AG04450 (cell line): ENCODE measurements at regions not wholly inside any gene's neighbourhood (a gene's known extent, or its start where the extent isn't known, plus 50 kb on each side); places are given as distances from the start of the nearest gene placed in this dataset.
"Not testable (repeated sequence)": the region's sequence is repeated elsewhere in the genome, so short reads cannot be mapped to it uniquely, and the experiment has no call there.

ENCODE experiments used
- CTCF ChIA-PET: fragments of 300-600, 350-600 bp; formaldehyde crosslinking; extraction: SDS; loops from one replicate; lab custom pipeline; 2022; ENCODE audit warnings: antibody characterized with exemption, inconsistent platforms; lab: Charles Lee
- POLR2A ChIA-PET: fragments of 350-600 bp; formaldehyde crosslinking; extraction: SDS; loops from one replicate; lab custom pipeline; 2021; ENCODE audit warnings: antibody characterized with exemption, inconsistent platforms; lab: Yijun Ruan, JAX
- DNase-seq: peaks from one replicate; pipeline ENCODE4 v3.0.0-alpha.2; 2011; ENCODE audit warnings: low read depth, low spot score
- H3K27ac ChIP-seq: one replicate; pipeline ENCODE4 v1.5.1; 2012; ENCODE audit warnings: low read depth, low read length, control low read depth
- H3K27me3 ChIP-seq: one replicate; pipeline ENCODE4 v1.6.0; 2012; ENCODE audit warnings: low read length; ENCODE audit not compliant: control insufficient read depth, insufficient read depth
- H3K4me3 ChIP-seq: 2 replicates; pipeline ENCODE4 v1.5.1; 2011; ENCODE audit warnings: mild to moderate bottlenecking, low read depth, low read length, control low read depth
- H3K9me3 ChIP-seq: 2 replicates; pipeline ENCODE4 v1.5.1; 2012; ENCODE audit warnings: low read length; ENCODE audit not compliant: control insufficient read depth, insufficient read depth
- CTCF ChIP-seq: IDR thresholded peaks from 2 replicates; pipeline ENCODE4 v1.5.1; 2011; ENCODE audit warnings: low read depth, low read length, control low read depth, inconsistent platforms

DNA sequence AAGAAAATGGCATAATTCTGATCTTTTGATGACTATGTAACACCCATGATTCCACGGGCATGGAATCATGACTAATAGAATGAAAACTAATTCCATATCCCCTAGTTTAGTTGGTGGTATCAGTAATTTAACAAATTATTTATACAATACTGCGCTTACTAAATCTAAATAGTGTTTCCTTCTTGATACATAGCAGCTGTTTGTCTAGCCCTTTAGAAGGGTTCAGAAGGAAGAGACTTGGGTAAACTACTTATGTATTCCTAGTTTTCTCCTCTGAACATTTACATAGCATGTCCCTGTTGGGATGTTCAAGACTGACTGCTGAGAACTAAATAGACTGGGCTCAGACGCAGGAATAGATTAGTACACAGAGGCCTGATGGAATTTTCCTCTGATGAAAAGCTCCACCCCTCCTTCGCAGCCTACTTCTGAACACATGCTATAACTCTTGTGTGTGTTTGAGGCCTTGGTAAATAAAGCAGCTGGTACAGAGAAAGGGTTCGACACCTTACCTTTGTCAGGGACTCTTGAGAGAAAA, 330.6 kb upstream of the LMCD1 start:
- ChIA-PET POLR2A (no interaction called here), CTCF (no interaction called here)
- no peak for TF ChIP-seq CTCF

DNA sequence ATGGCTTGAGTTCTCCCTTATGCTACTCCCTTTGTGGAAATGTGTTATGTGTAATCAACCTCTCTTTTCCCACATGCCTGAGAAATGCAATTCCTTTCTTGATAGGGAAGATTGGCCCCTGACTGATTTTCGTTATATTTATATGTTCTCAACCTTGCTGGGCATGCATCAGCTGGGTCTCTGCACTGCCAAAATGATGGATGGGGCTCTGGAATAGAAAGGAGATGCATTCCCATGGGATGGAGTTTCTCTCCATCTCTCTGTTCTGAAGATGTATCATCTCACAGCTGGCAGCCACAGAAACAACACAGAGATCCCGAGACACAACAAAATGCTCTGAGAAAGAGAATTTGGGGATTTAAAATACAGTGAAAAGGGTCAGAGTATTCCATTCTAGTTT, 327.7 kb upstream of the LMCD1 start:
- Histone ChIP-seq H3K9me3 (no peaks in the 10 kb centered on the region), H3K27me3 (no peaks in the 10 kb centered on the region), H3K4me3 (no peak overlapping the region), H3K27ac (no peak overlapping the region)
- TF ChIP-seq CTCF = no peak
- CTCF ChIA-PET = no interaction called here
- POLR2A ChIA-PET = no interaction called here
- no peak for DNase-seq

More for the DNA sequence above, 330.6 kb upstream of the LMCD1 start:
- Histone ChIP-seq H3K4me3 (no peak overlapping the region), H3K9me3 (no peaks in the 10 kb centered on the region), H3K27me3 (no peaks in the 10 kb centered on the region), H3K27ac (no peak overlapping the region)
- DNase-seq = no peak

DNA sequence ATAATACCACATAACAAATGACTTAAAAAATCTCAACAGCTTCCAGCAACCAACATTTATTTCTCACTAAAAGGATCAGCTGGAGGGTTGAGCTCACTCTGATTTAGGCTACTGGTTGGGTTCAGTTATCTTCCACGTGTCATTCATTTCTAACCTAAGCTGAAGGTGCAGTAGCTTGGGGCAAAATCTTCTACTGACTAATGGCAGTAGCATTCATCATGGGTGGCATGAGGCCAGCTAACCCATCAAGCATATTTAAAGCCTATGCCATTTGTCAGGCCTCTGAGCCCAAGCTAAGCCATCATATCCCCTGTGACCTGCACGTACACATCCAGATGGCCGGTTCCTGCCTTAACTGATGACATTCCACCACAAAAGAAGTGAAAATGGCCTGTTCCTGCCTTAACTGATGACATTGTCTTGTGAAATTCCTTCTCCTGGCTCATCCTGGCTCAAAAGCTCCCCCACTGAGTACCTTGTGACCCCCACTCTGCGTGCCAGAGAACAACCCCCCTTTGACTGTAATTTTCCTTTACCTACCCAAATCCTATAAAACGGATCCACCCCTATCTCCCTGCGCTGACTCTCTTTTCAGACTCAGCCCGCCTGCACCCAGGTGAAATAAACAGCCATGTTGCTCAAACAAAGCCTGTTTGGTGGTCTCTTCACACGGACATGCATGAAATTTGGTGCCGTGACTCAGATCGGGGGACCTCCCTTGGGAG, 324.7 kb upstream of the LMCD1 start:
- POLR2A ChIA-PET, H3K27ac ChIP-seq, CTCF ChIA-PET, H3K4me3 ChIP-seq, DNase-seq, H3K27me3 ChIP-seq, H3K9me3 ChIP-seq: not testable (repeated sequence)

- DNase-seq, H3K27me3 ChIP-seq, H3K9me3 ChIP-seq, H3K4me3 ChIP-seq, H3K27ac ChIP-seq, CTCF ChIA-PET, POLR2A ChIA-PET: not testable (repeated sequence)
Observed at GRCh38 chr3:8178516-8178915, 323.1 kb upstream of the LMCD1 start.

DNA sequence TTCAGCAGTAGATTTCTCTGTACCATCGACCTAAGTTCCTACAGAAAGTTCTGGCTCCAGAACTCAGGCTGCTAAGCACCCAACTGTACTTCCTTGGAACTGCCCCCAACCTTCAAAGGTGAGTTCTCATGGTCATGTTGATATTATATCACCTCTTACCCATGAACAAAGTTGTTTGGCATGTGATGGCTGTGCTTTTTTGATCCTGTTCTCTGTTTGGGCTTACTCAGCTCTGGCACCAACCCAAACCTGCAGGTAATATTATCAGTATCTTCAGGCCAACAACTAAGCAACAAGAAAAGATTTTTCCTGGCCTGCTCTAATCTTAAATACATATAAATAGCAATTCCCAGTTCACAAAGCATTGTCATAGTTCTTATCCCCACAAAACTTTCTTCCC, 318.7 kb upstream of the LMCD1 start:
- TF ChIP-seq CTCF = no peak
- Histone ChIP-seq H3K27me3 (no peaks in the 10 kb centered on the region), H3K4me3 (no peak overlapping the region), H3K9me3 (no peaks in the 10 kb centered on the region), H3K27ac (no peak overlapping the region)
- CTCF ChIA-PET = no interaction called here
- DNase-seq = no peak
- POLR2A ChIA-PET = no interaction called here

DNA sequence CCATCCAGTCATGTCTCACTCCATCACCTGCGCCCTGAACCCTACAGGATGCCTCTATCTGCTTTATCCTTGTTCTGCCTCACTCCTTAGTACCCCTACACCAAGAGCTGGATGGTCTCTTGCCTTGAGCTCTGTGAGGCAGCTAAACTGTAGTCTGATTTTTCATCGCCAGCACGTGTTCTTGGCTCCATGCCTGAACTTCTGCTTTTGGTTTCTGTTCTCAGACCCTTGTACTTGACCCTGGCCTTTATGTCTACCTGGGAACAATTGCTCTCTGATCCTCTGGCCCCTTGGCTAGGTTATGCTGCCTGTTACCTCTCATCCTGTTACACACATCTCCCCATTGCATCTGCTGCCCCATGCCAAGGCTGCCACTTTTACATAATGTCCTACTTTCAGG, 318.0 kb upstream of the LMCD1 start:
- TF ChIP-seq CTCF = no peak
- CTCF ChIA-PET = no interaction called here

More for the DNA sequence above, 318.0 kb upstream of the LMCD1 start:
- no peak for DNase-seq
- Histone ChIP-seq H3K27me3 (no peaks in the 10 kb centered on the region), H3K27ac (no peak overlapping the region), H3K9me3 (no peaks in the 10 kb centered on the region), H3K4me3 (no peak overlapping the region)
- POLR2A ChIA-PET = no interaction called here
